GM18909 (cell line): ENCODE measurements at regions not wholly inside any gene's neighbourhood (a gene's known extent, or its start where the extent isn't known, plus 50 kb on each side); places are given as distances from the start of the nearest gene placed in this dataset.
"Not testable (repeated sequence)": the region's sequence is repeated elsewhere in the genome, so short reads cannot be mapped to it uniquely, and the experiment has no call there.

Source experiments
- ATAC-seq: cut with Tn5 transposase; IDR thresholded peaks from one replicate; pipeline ENCODE4 v1.9.1; 2021; ENCODE audit warnings: mild to moderate bottlenecking; ENCODE audit not compliant: unreplicated experiment, poor library complexity

GRCh38 chr6:102911571-102911970 lies 1518.1 kb downstream of the GRIK2 start:
- no peak for ATAC-seq

- ATAC-seq = not testable (repeated sequence)
Observed at GRCh38 chr6:102910701-102911139, 1517.2 kb downstream of the GRIK2 start.

GRCh38 chr6:102907181-102907580 lies 1513.7 kb downstream of the GRIK2 start:
- ATAC-seq = no peak

- no peak for ATAC-seq
Observed at GRCh38 chr6:102902471-102902870, 1509.0 kb downstream of the GRIK2 start.

- no peak for ATAC-seq
Observed at GRCh38 chr6:102895683-102896082, 1502.2 kb downstream of the GRIK2 start.

GRCh38 chr6:102885165-102885564 lies 1491.7 kb downstream of the GRIK2 start:
- no peak for ATAC-seq

GRCh38 chr6:102853249-102853955 lies 1459.9 kb downstream of the GRIK2 start:
- ATAC-seq = no peak

- ATAC-seq = no peak
Observed at GRCh38 chr6:102848796-102849195, 1455.3 kb downstream of the GRIK2 start.

- no peak for ATAC-seq
Observed at GRCh38 chr6:102848210-102848609, 1454.7 kb downstream of the GRIK2 start.

GRCh38 chr6:102841060-102841459 lies 1447.6 kb downstream of the GRIK2 start:
- no peak for ATAC-seq

GRCh38 chr6:102832021-102832420 lies 1438.5 kb downstream of the GRIK2 start:
- ATAC-seq = no peak

GRCh38 chr6:102820098-102820497 lies 1426.6 kb downstream of the GRIK2 start:
- ATAC-seq = no peak

GRCh38 chr6:102815207-102815606 lies 1421.7 kb downstream of the GRIK2 start:
- no peak for ATAC-seq

GRCh38 chr6:102813489-102814275 lies 1420.2 kb downstream of the GRIK2 start:
- no peak for ATAC-seq

- no peak for ATAC-seq
Observed at GRCh38 chr6:102812242-102812641, 1418.7 kb downstream of the GRIK2 start.

GRCh38 chr6:102808944-102809505 lies 1415.5 kb downstream of the GRIK2 start:
- ATAC-seq = not testable (repeated sequence)

- ATAC-seq = no peak
Observed at GRCh38 chr6:102799051-102799450, 1405.5 kb downstream of the GRIK2 start.

GRCh38 chr6:102798636-102799035 lies 1405.1 kb downstream of the GRIK2 start:
- no peak for ATAC-seq

GRCh38 chr6:102793752-102794151 lies 1400.2 kb downstream of the GRIK2 start:
- ATAC-seq = no peak

GRCh38 chr6:102774326-102774725 lies 1380.8 kb downstream of the GRIK2 start:
- ATAC-seq = no peak

- ATAC-seq = no peak
Observed at GRCh38 chr6:102773636-102774035, 1380.1 kb downstream of the GRIK2 start.
